Activated CD4-positive, alpha-beta T cell treated with anti-CD3 and anti-CD28 coated beads, Interleukin-2, amount 10 ng/mL, durations not matched to agents 24 days and 14 days (primary cell): ENCODE measurements at regions not wholly inside any gene's neighbourhood (a gene's known extent, or its start where the extent isn't known, plus 50 kb on each side); places are given as distances from the start of the nearest gene placed in this dataset.
"Not testable (repeated sequence)": the region's sequence is repeated elsewhere in the genome, so short reads cannot be mapped to it uniquely, and the experiment has no call there.

Experiments used
- DNase-seq: peaks from one replicate; pipeline ENCODE4 v3.0.0; 2022
- H3K27ac Mint-ChIP-seq: one replicate; pipeline ENCODE4 v1.8.0; 2022; ENCODE audit warnings: mild to moderate bottlenecking, mixed read lengths
- H3K27me3 Mint-ChIP-seq: one replicate; pipeline ENCODE4 v1.8.0; 2022; ENCODE audit warnings: mixed read lengths
- H3K36me3 Mint-ChIP-seq: one replicate; pipeline ENCODE4 v1.8.0; 2022; ENCODE audit warnings: low read depth, mild to moderate bottlenecking, mixed read lengths
- H3K4me1 Mint-ChIP-seq: one replicate; pipeline ENCODE4 v1.8.0; 2021; ENCODE audit warnings: mixed read lengths
- H3K4me3 Mint-ChIP-seq: one replicate; pipeline ENCODE4 v1.8.0; 2022; ENCODE audit warnings: mild to moderate bottlenecking, moderate library complexity, mixed read lengths
- H3K9me3 Mint-ChIP-seq: one replicate; pipeline ENCODE4 v1.8.0; 2021; ENCODE audit warnings: mixed read lengths
- intact Hi-C: fragments of 100-400 bp; cut with micrococcal nuclease; formaldehyde crosslinking; loops from one replicate; pipeline ENCODE4 v1.15.1; 2023

GRCh38 chr20:12095180-12095920, 177.7 kb downstream of the BTBD3 start:
- Mint-ChIP-seq H3K4me3 (no peak overlapping the region), H3K36me3 (no peaks in the 10 kb centered on the region), H3K27me3 (no peaks in the 10 kb centered on the region), H3K9me3 (no peaks in the 10 kb centered on the region), H3K27ac (no peak overlapping the region), H3K4me1 (no peaks in the 10 kb centered on the region)
- DNase-seq = peak; percentile 6
- intact Hi-C loops = no loop called here

DNA sequence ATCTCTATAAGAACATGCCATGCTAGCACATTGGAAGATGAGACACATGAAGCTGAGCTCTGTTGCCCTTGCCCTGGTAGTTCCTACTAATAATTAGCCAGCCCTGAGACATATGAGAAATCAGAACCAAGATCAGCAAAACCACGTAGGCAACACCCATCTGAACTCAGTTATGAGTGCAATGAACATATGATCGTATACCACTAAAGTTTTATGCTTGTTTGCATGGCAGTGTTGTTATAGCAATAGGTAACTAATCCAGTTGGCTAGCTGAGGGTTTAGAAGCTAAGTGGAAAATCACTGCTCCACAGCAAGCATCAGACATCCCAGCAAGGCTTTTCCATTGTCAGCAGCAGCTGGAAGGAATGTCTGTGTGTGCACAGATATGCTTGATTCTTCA, 180.7 kb downstream of the BTBD3 start:
- no peak for DNase-seq
- Mint-ChIP-seq H3K9me3 (no peaks in the 10 kb centered on the region), H3K4me1 (no peaks in the 10 kb centered on the region), H3K27me3 (no peaks in the 10 kb centered on the region), H3K27ac (no peak overlapping the region), H3K4me3 (no peak overlapping the region), H3K36me3 (no peaks in the 10 kb centered on the region)
- intact Hi-C loops = no loop called here

DNA sequence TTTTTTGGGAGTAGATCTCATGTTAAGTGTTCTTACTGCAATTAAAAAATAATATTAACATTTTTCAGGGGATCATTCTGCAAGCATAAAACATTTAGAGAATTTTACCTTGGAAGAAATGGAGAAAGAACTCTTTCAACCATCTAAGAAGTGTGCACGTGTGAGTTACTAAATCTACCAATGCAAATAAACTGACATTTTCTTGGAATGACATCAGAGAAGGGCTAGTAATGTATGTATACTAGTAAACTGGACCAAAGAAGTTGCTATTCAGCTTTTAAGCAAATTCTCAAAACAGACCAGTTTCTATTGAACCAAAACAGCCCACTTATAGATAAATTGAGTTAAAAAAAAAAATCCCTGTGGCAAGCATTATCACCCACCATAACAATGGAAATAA, 191.2 kb downstream of the BTBD3 start:
- no peaks in the 10 kb centered on the region for H3K36me3 Mint-ChIP-seq
- H3K4me3 Mint-ChIP-seq = no peak overlapping the region

GRCh38 chr20:12110274-12110673, 192.6 kb downstream of the BTBD3 start:
- Mint-ChIP-seq H3K36me3 (no peaks in the 10 kb centered on the region), H3K4me1 (no peaks in the 10 kb centered on the region), H3K4me3 (no peak overlapping the region), H3K9me3 (no peaks in the 10 kb centered on the region), H3K27me3 (no peaks in the 10 kb centered on the region), H3K27ac (no peak overlapping the region)
- DNase-seq = no peak
- intact Hi-C loops = no loop called here

More for the DNA sequence above, 191.2 kb downstream of the BTBD3 start:
- Mint-ChIP-seq H3K27ac (no peak overlapping the region), H3K27me3 (no peaks in the 10 kb centered on the region), H3K9me3 (no peaks in the 10 kb centered on the region), H3K4me1 (no peaks in the 10 kb centered on the region)
- DNase-seq = no peak
- intact Hi-C loops = no loop called here

DNA sequence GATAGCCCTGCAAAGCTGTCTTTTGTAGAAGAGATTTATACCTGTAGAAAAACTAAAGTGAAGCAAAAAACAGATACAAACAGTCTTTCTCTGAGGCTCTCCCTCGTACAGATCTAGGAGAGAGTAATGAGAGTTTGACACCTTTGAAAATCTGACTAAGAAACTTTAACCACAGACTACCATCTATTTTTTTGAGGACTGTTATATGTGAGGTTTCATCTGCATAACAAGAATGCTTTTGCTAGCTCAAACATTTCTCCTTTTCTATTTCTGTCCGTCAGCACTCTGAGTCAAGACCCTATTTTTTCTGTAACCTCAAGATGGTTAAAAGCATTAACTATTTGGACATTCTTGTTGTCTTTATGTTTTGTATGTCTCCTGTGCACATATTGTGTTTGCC, 193.0 kb downstream of the BTBD3 start:
- no peaks in the 10 kb centered on the region for H3K36me3 Mint-ChIP-seq
- no peaks in the 10 kb centered on the region for H3K27me3 Mint-ChIP-seq
- H3K4me3 Mint-ChIP-seq = no peak overlapping the region
- no peak for DNase-seq
- H3K9me3 Mint-ChIP-seq = no peaks in the 10 kb centered on the region
- intact Hi-C loops = no loop called here
- no peaks in the 10 kb centered on the region for H3K4me1 Mint-ChIP-seq
- H3K27ac Mint-ChIP-seq = no peak overlapping the region

DNA sequence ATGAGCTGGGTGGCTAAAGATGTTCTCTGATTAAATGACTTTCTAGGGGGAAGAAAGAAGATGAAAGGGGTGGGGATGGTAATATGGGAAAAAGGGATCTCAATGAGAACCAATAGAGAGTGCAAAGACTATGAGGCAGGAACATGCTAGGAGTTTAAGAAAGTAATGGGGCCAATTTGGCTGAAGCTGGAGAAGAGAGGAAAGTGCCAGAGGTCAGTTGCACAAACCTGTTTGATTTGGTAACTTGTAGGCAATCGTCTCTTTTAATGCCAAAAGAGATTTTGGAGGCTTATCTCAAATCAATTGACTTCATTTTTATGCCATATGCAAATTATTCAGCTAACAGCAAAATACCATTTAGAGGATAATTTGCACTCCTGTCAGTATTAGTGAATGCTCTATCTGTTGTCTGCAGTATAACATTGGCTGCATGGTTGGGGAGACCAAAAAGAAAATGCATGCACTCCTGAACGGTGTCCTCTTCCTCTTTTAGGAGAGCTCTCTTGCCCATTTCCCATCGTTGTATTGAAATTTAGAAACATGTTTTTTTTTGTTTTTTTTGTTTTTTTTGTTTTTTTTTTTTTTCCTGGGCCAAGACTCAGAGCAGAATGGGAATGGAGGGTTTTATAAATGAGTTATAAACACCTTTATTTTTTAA, 193.9 kb downstream of the BTBD3 start:
- H3K27me3 Mint-ChIP-seq = no peaks in the 10 kb centered on the region
- H3K4me3 Mint-ChIP-seq = no peak overlapping the region
- H3K4me1 Mint-ChIP-seq = no peaks in the 10 kb centered on the region
- DNase-seq = no peak
- intact Hi-C loops = no loop called here
- H3K36me3 Mint-ChIP-seq = no peaks in the 10 kb centered on the region
- no peak overlapping the region for H3K27ac Mint-ChIP-seq
- no peaks in the 10 kb centered on the region for H3K9me3 Mint-ChIP-seq

DNA sequence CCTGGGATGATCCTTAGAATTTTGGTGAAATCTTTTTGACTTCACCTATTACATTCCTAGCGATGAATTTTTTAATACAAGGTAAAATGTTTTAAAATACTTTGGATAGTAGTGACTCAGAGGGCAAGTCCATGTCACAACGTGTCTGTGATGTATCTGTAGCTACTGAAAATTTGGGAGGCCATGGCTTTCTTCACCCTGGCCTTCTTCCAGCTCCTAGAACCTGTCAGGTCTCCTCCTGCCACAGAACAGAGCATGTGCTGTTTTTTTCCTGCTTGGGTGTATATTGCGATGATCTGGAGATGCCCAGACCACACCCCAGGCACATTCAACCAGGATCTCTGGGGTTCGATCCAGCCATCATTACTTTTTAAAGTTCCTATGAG, 194.4 kb downstream of the BTBD3 start:
- Mint-ChIP-seq H3K27ac (no peak overlapping the region), H3K9me3 (no peaks in the 10 kb centered on the region), H3K27me3 (no peaks in the 10 kb centered on the region), H3K4me1 (no peaks in the 10 kb centered on the region), H3K4me3 (no peak overlapping the region), H3K36me3 (no peaks in the 10 kb centered on the region)
- intact Hi-C loops = no loop called here
- DNase-seq = no peak

DNA sequence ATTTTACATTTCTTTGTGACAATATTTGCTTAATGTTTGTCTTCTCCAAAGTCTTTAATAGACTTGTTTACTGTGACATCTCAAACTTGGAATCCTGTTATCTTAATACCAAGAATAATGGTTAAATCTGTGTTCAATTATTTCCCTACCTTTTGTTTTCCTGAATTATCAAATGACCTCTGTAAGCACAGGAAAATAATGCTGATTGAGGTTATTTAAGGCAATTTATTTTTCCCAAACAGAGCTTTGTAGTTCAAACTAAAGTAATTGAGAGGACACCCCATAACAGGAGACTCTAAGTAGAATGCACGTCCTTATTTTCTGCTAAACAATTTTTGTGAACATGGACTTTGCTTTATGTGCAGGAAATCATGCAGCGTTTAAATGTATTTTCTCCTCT, 195.0 kb downstream of the BTBD3 start:
- Mint-ChIP-seq H3K36me3 (no peaks in the 10 kb centered on the region), H3K27ac (no peak overlapping the region), H3K9me3 (no peaks in the 10 kb centered on the region), H3K27me3 (no peaks in the 10 kb centered on the region), H3K4me1 (no peaks in the 10 kb centered on the region), H3K4me3 (no peak overlapping the region)
- intact Hi-C loops = no loop called here
- DNase-seq = no peak

GRCh38 chr20:12113075-12113467, 195.4 kb downstream of the BTBD3 start:
- Mint-ChIP-seq H3K27me3 (no peaks in the 10 kb centered on the region), H3K9me3 (no peaks in the 10 kb centered on the region), H3K4me1 (no peaks in the 10 kb centered on the region), H3K36me3 (no peaks in the 10 kb centered on the region), H3K27ac (no peak overlapping the region), H3K4me3 (no peak overlapping the region)
- intact Hi-C loops = no loop called here
- no peak for DNase-seq

- Mint-ChIP-seq H3K9me3 (no peaks in the 10 kb centered on the region), H3K4me3 (no peak overlapping the region)
Observed at GRCh38 chr20:12113468-12114371, 196.0 kb downstream of the BTBD3 start.

DNA sequence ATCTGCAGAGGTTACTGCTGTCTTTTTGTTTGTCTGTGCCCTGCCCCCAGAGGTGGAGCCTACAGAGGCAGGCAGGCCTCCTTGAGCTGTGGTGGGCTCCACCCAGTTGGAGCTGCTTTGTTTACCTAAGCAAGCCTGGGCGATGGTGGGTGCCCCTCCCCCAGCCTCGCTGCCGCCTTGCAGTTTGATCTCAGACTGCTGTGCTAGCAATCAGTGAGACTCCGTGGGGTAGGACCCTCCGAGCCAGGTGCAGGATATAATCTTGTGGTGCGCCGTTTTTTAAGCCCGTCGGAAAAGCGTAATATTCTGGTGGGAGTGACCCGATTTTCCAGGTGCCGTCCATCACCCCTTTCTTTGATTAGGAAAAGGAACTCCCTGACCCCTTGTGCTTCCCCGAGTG, 211.4 kb downstream of the BTBD3 start:
- H3K27me3 Mint-ChIP-seq, H3K9me3 Mint-ChIP-seq, H3K4me3 Mint-ChIP-seq, H3K27ac Mint-ChIP-seq, intact Hi-C loops, H3K4me1 Mint-ChIP-seq, H3K36me3 Mint-ChIP-seq, DNase-seq: not testable (repeated sequence)

More at GRCh38 chr20:12113468-12114371, 196.0 kb downstream of the BTBD3 start:
- Mint-ChIP-seq H3K36me3 (no peaks in the 10 kb centered on the region), H3K27me3 (no peaks in the 10 kb centered on the region), H3K27ac (no peak overlapping the region), H3K4me1 (no peaks in the 10 kb centered on the region)
- DNase-seq = no peak
- intact Hi-C loops = no loop called here

- H3K4me3 Mint-ChIP-seq, DNase-seq, H3K9me3 Mint-ChIP-seq, H3K27me3 Mint-ChIP-seq, H3K4me1 Mint-ChIP-seq, H3K36me3 Mint-ChIP-seq, intact Hi-C loops, H3K27ac Mint-ChIP-seq: not testable (repeated sequence)
Observed at GRCh38 chr20:12129532-12129931, 211.8 kb downstream of the BTBD3 start.

DNA sequence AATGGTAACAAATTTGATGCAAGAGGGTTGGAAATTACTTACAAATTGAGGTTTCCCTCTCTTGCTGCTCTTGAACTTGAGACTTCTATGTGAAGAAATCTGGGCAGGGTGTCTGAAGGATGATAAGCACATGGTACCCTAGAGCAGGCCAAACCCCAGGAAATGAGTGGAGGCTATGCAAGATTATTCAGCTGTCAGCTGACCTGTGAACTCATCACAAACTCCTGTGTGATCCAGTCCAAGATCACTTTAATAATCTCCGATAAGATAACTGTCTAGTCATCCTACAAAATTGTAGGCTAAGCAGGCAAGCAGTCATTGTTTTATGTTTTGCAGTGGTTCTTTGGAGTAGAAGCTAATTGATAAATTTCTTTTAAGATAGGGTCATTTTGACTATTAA, 213.1 kb downstream of the BTBD3 start:
- intact Hi-C loops = no loop called here
- Mint-ChIP-seq H3K4me3 (no peak overlapping the region), H3K4me1 (no peaks in the 10 kb centered on the region), H3K27ac (no peak overlapping the region), H3K36me3 (no peaks in the 10 kb centered on the region), H3K9me3 (no peaks in the 10 kb centered on the region), H3K27me3 (no peaks in the 10 kb centered on the region)
- DNase-seq = no peak

GRCh38 chr20:12133553-12133952, 215.9 kb downstream of the BTBD3 start:
- DNase-seq = no peak
- H3K36me3 Mint-ChIP-seq = no peaks in the 10 kb centered on the region
- no peaks in the 10 kb centered on the region for H3K27me3 Mint-ChIP-seq
- no peaks in the 10 kb centered on the region for H3K4me1 Mint-ChIP-seq
- H3K27ac Mint-ChIP-seq = no peak overlapping the region
- intact Hi-C loops = no loop called here
- H3K4me3 Mint-ChIP-seq = no peak overlapping the region
- H3K9me3 Mint-ChIP-seq = no peaks in the 10 kb centered on the region
